ENCODE measurements at regions not wholly inside any gene's neighbourhood (a gene's known extent, or its start where the extent isn't known, plus 50 kb on each side); places are given as distances from the start of the nearest gene placed in this dataset.
"Not testable (repeated sequence)": the region's sequence is repeated elsewhere in the genome, so short reads cannot be mapped to it uniquely, and the experiment has no call there.

DNA sequence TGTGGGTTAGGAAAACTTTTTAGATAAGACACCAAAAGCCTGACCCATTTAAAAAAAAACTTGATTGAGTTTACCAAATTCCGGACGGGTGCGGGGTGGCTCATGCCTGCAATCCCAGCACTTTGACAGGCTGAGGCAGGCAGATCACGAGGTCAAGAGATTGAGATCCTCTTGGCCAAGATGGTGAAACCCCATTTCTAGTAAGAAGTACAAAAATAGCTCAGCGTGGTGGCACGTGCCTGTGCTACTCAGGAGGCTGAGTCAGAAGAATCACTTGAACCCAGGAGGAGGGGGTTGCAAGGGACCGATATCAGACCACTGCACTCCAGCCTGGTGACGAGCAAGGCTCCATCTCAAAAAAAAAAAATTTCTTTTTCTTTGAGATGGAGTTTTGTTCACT is 307.8 kb upstream of the USP9Y start:
- DNase-seq: no peak
- in situ Hi-C loops (cut with MboI): no loop called here
- no peaks in the 10 kb centered on the region for H3K27me3 ChIP-seq (replicated peaks; ENCODE audit: insufficient read depth)
- no peak overlapping the region for H2AFZ ChIP-seq
- no peaks in the 10 kb centered on the region for H3K36me3 ChIP-seq (ENCODE audit: low read depth)
- H3K79me2 ChIP-seq (ENCODE audit: insufficient read depth): no peaks in the 10 kb centered on the region
- H3K27ac ChIP-seq: no peak overlapping the region
- H3K4me2 ChIP-seq (ENCODE audit: unreplicated experiment): no peak overlapping the region
- H4K20me1 ChIP-seq (ENCODE audit: insufficient read depth): no peaks in the 10 kb centered on the region
- no peaks in the 10 kb centered on the region for H3K4me1 ChIP-seq (ENCODE audit: insufficient read depth)
- WGBS, 2 experiments (ENCODE audit: low coverage in 1 of 2, low lambda C conversion rate in 2 of 2, missing lambda C conversion rate in 2 of 2): 27 to 33% methylated on average over 7 to 8 of the region's 8 CpGs
- no peaks in the 10 kb centered on the region for H3F3A ChIP-seq (ENCODE audit: insufficient read depth)
- no peaks in the 10 kb centered on the region for H3K9me3 ChIP-seq (ENCODE audit: low read depth)
- TF ChIP-seq EZH2phosphoT487 (IDR thresholded peaks at IDR 0.05; ENCODE audit: insufficient read depth, low read depth) (no peak), EZH2 (IDR thresholded peaks at IDR 0.05; ENCODE audit: insufficient read depth, poor library complexity, severe bottlenecking) (no peak)
- no peak overlapping the region for H3K9ac ChIP-seq
- H3K9me2 ChIP-seq (ENCODE audit: insufficient read depth): no peaks in the 10 kb centered on the region
- no peak overlapping the region for H3K4me3 ChIP-seq

DNA sequence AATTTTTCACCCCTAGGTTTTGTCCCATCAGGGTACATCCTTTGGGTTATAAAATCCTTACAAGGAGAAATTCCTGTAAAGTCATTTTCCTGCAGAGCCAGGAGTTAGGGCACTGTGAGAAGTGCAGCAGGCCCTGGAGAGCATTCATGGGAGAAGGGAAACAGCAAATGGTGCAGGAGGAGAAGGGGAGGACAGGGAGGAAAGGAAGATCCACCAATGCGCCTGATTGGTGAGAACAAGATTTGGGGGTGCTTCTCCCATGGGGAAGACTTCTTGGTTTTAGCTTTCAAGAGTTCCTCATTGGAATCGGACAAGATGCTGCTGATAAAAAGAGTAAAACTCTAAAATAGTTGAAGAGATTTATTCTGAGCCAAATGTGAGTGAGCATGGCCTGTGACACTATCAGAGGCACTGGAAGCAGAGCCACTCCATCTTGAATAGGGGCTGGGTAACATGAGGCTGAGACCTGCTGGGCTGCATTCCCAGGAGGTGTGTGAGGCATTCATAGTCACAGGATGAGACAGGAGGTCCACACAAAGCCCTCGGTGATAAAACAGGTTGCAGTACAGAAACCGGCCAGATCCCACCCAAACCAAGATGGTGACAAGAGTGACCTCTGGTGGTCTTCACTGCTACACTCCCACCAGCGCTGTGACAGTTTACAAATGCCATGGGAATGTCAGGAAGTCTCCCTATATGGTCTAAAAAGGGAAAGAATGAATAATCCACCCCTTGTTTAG is 305.5 kb upstream of the USP9Y start:
- DNase-seq; H2AFZ ChIP-seq; H3F3A ChIP-seq (ENCODE audit: insufficient read depth); H3K36me3 ChIP-seq (ENCODE audit: low read depth); H3K9me2 ChIP-seq (ENCODE audit: insufficient read depth); H3K4me2 ChIP-seq (ENCODE audit: unreplicated experiment); H4K20me1 ChIP-seq (ENCODE audit: insufficient read depth); H3K79me2 ChIP-seq (ENCODE audit: insufficient read depth); H3K9ac ChIP-seq; H3K27me3 ChIP-seq (replicated peaks; ENCODE audit: insufficient read depth); H3K4me3 ChIP-seq; H3K27ac ChIP-seq; in situ Hi-C loops (cut with MboI); H3K4me1 ChIP-seq (ENCODE audit: insufficient read depth); H3K9me3 ChIP-seq (ENCODE audit: low read depth): not testable (repeated sequence)
- 26 to 46% methylated on average over 3 to 5 of the region's 5 CpGs for whole genome bisulfite sequencing, 2 experiments (ENCODE audit: low coverage in 1 of 2, low lambda C conversion rate in 2 of 2, missing lambda C conversion rate in 2 of 2)

DNA sequence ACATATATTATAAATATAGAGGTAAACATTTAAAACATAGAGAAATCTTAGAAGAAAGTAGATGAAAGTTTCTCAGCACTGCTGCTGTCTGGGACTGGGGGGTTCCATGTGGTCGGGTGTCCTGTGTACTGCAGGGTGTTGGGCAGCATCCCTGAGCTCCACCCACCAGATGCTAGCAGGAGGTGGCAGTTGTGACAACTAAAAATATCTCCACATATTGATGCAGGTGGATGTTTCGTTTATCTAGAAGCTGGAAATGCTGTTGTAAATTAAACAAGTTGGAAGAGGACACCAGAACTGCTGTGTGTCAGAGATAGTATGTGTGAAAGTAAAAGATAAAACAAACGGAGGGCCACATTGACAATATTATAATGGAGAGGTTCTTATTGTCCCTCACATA is 297.1 kb upstream of the USP9Y start:
- in situ Hi-C loops (cut with MboI): no loop called here
- H3K4me2 ChIP-seq (ENCODE audit: unreplicated experiment): no peak overlapping the region
- H3F3A ChIP-seq (ENCODE audit: insufficient read depth): no peaks in the 10 kb centered on the region
- H3K36me3 ChIP-seq (ENCODE audit: low read depth): no peaks in the 10 kb centered on the region
- no peaks in the 10 kb centered on the region for H4K20me1 ChIP-seq (ENCODE audit: insufficient read depth)
- no peak overlapping the region for H3K27ac ChIP-seq
- no peaks in the 10 kb centered on the region for H3K4me1 ChIP-seq (ENCODE audit: insufficient read depth)
- TF ChIP-seq EZH2 (IDR thresholded peaks at IDR 0.05; ENCODE audit: insufficient read depth, poor library complexity, severe bottlenecking) (no peak), EZH2phosphoT487 (IDR thresholded peaks at IDR 0.05; ENCODE audit: insufficient read depth, low read depth) (no peak)
- H3K79me2 ChIP-seq (ENCODE audit: insufficient read depth): no peaks in the 10 kb centered on the region
- H3K9me3 ChIP-seq (ENCODE audit: low read depth): no peaks in the 10 kb centered on the region
- no peaks in the 10 kb centered on the region for H3K9me2 ChIP-seq (ENCODE audit: insufficient read depth)
- WGBS, 2 experiments (ENCODE audit: low coverage in 1 of 2, low lambda C conversion rate in 2 of 2, missing lambda C conversion rate in 2 of 2): 12 to 20% methylated on average over 3 of the region's 3 CpGs
- no peaks in the 10 kb centered on the region for H3K27me3 ChIP-seq (replicated peaks; ENCODE audit: insufficient read depth)
- H3K4me3 ChIP-seq: no peak overlapping the region
- H3K9ac ChIP-seq: no peak overlapping the region
- no peak overlapping the region for H2AFZ ChIP-seq
- DNase-seq: no peak

DNA sequence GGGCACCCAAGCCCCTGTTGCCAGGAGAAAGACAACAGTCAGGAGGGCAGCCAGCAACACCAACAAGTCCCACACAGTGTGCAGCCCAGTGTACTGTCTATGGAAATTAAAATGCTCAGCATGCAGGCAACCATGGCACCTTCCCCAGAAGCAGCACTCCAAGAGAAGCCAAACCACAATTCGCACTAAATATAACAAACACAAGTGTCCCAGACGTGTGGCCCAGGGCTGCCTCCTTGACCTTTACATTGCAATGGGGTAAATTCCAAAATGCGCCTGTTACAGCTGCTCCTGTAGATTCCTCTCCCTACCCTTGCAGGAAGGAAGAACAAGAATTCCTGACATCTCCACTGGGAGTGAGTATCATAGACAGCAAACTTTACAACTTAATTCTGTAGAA is 292.8 kb upstream of the USP9Y start:
- no peak for DNase-seq
- in situ Hi-C loops (cut with MboI): no loop called here

DNA sequence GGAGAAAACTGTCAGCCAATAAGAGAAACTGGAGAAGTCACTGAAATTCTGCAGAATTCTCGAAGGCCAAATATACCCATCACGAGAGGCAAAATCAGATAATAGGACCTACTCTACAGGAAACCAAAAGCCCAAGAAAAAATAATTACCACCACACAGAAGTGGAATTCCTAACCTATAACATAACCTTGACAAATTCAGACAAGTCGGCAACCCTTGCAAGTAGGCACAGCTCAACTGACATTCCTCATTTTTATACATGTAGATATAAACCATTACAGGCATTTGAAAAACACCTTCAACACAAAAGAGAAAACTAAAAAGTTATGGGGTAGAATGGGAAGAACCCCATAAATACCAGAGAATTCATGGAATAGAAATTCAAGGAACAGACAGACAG is 290.3 kb upstream of the USP9Y start:
- H3F3A ChIP-seq (ENCODE audit: insufficient read depth): no peaks in the 10 kb centered on the region
- H3K27ac ChIP-seq: no peak overlapping the region
- no peak for TF ChIP-seq EZH2 (IDR thresholded peaks at IDR 0.05; ENCODE audit: insufficient read depth, poor library complexity, severe bottlenecking)
- no peak for TF ChIP-seq EZH2phosphoT487 (IDR thresholded peaks at IDR 0.05; ENCODE audit: insufficient read depth, low read depth)
- no peaks in the 10 kb centered on the region for H4K20me1 ChIP-seq (ENCODE audit: insufficient read depth)
- no peaks in the 10 kb centered on the region for H3K27me3 ChIP-seq (replicated peaks; ENCODE audit: insufficient read depth)
- H3K4me3 ChIP-seq: no peak overlapping the region
- H3K79me2 ChIP-seq (ENCODE audit: insufficient read depth): no peaks in the 10 kb centered on the region
- no peaks in the 10 kb centered on the region for H3K9me3 ChIP-seq (ENCODE audit: low read depth)
- WGBS, 2 experiments (ENCODE audit: low coverage in 1 of 2, low lambda C conversion rate in 2 of 2, missing lambda C conversion rate in 2 of 2): 17 to 34% methylated on average over 3 of the region's 3 CpGs
- H3K36me3 ChIP-seq (ENCODE audit: low read depth): no peaks in the 10 kb centered on the region
- DNase-seq: no peak
- no peak overlapping the region for H3K4me2 ChIP-seq (ENCODE audit: unreplicated experiment)
- no peak overlapping the region for H2AFZ ChIP-seq
- in situ Hi-C loops (cut with MboI): no loop called here
- no peaks in the 10 kb centered on the region for H3K9me2 ChIP-seq (ENCODE audit: insufficient read depth)
- no peaks in the 10 kb centered on the region for H3K4me1 ChIP-seq (ENCODE audit: insufficient read depth)
- H3K9ac ChIP-seq: no peak overlapping the region

More for the DNA sequence above, 292.8 kb upstream of the USP9Y start:
- H3F3A ChIP-seq (ENCODE audit: insufficient read depth): no peaks in the 10 kb centered on the region
- H3K27me3 ChIP-seq (replicated peaks; ENCODE audit: insufficient read depth): no peaks in the 10 kb centered on the region
- no peak for TF ChIP-seq EZH2phosphoT487 (IDR thresholded peaks at IDR 0.05; ENCODE audit: insufficient read depth, low read depth)
- TF ChIP-seq EZH2 (IDR thresholded peaks at IDR 0.05; ENCODE audit: insufficient read depth, poor library complexity, severe bottlenecking): no peak
- no peak overlapping the region for H3K4me3 ChIP-seq
- no peak overlapping the region for H3K27ac ChIP-seq
- no peaks in the 10 kb centered on the region for H3K36me3 ChIP-seq (ENCODE audit: low read depth)
- no peaks in the 10 kb centered on the region for H3K9me3 ChIP-seq (ENCODE audit: low read depth)
- WGBS, 2 experiments (ENCODE audit: low coverage in 1 of 2, low lambda C conversion rate in 2 of 2, missing lambda C conversion rate in 2 of 2): 12 to 33% methylated on average over 1 to 3 of the region's 3 CpGs
- no peak overlapping the region for H2AFZ ChIP-seq
- no peaks in the 10 kb centered on the region for H3K4me1 ChIP-seq (ENCODE audit: insufficient read depth)
- H3K9ac ChIP-seq: no peak overlapping the region
- H4K20me1 ChIP-seq (ENCODE audit: insufficient read depth): no peaks in the 10 kb centered on the region
- H3K9me2 ChIP-seq (ENCODE audit: insufficient read depth): no peaks in the 10 kb centered on the region
- H3K79me2 ChIP-seq (ENCODE audit: insufficient read depth): no peaks in the 10 kb centered on the region
- H3K4me2 ChIP-seq (ENCODE audit: unreplicated experiment): no peak overlapping the region

All from GM23248 (cell line).